ENCODE measurements at regions not wholly inside any gene's neighbourhood (a gene's known extent, or its start where the extent isn't known, plus 50 kb on each side); places are given as distances from the start of the nearest gene placed in this dataset.

GRCh38 chr12:107480836-107481608 is 204.6 kb upstream of the PWP1 start:
- no peaks in the 10 kb centered on the region for H4K20me1 ChIP-seq (replicated peaks; ENCODE audit: control insufficient read depth, extremely low read depth, insufficient read depth, low read length)
- H3K4me2 ChIP-seq (ENCODE audit: insufficient read depth, low read length): no peak overlapping the region
- no peak overlapping the region for H3K9ac ChIP-seq (replicated peaks; ENCODE audit: extremely low read depth, insufficient read depth, low read length)
- H2AFZ ChIP-seq (ENCODE audit: low read depth, low read length): no peak overlapping the region
- POLR2A ChIA-PET: no interaction called here
- no peaks in the 10 kb centered on the region for H3K36me3 ChIP-seq (ENCODE audit: control insufficient read depth in 2 of 2, extremely low read depth in 1 of 2, insufficient read depth in 2 of 2, low read length in 2 of 2)
- DNase-seq (ENCODE audit: low read depth, low spot score) (no peak), FAIRE-seq (no peak)
- intact Hi-C loops (cut with micrococcal nuclease): no loop called here
- no peaks in the 10 kb centered on the region for H3K4me1 ChIP-seq (ENCODE audit: control insufficient read depth, extremely low read depth, insufficient read depth, low read length)
- dilution Hi-C loops (cut with MboI; ENCODE audit: extremely low pct_ligation_motif_present, low sequenced_read_pairs): no loop called here
- H3K9me1 ChIP-seq (replicated peaks; ENCODE audit: control insufficient read depth, extremely low read depth, insufficient read depth, low read length): no peaks in the 10 kb centered on the region
- no TSS peak for BruUV-seq (replicated peaks)
- TF ChIP-seq MYC (IDR thresholded peaks at IDR 0.05; ENCODE audit: low read depth, low read length) (no peak), FOS (IDR thresholded peaks at IDR 0.05; ENCODE audit: borderline replicate concordance, insufficient read depth, low read length) (no peak), POLR2AphosphoS5 (IDR thresholded peaks at IDR 0.05; ENCODE audit: insufficient read depth, low read depth, low read length) (no peak), EZH2 (IDR thresholded peaks at IDR 0.05; ENCODE audit: borderline replicate concordance, low read depth, low read length, severe bottlenecking) (no peak), JUN (IDR thresholded peaks at IDR 0.05; ENCODE audit: borderline replicate concordance, insufficient read depth, insufficient read length, low read depth) (no peak), GATA2 (IDR thresholded peaks at IDR 0.05; ENCODE audit: insufficient read depth, insufficient read length, low read depth, low read length) (no peak), POLR2A (IDR thresholded peaks at IDR 0.05; ENCODE audit: low read depth, low read length) (no peak)
- TF ChIP-seq, protein P1, sequence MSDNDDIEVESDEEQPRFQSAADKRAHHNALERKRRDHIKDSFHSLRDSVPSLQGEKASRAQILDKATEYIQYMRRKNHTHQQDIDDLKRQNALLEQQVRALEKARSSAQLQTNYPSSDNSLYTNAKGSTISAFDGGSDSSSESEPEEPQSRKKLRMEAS (IDR thresholded peaks at IDR 0.05; ENCODE audit: insufficient read depth, insufficient read length): no peak
- TF ChIP-seq, protein P2, sequence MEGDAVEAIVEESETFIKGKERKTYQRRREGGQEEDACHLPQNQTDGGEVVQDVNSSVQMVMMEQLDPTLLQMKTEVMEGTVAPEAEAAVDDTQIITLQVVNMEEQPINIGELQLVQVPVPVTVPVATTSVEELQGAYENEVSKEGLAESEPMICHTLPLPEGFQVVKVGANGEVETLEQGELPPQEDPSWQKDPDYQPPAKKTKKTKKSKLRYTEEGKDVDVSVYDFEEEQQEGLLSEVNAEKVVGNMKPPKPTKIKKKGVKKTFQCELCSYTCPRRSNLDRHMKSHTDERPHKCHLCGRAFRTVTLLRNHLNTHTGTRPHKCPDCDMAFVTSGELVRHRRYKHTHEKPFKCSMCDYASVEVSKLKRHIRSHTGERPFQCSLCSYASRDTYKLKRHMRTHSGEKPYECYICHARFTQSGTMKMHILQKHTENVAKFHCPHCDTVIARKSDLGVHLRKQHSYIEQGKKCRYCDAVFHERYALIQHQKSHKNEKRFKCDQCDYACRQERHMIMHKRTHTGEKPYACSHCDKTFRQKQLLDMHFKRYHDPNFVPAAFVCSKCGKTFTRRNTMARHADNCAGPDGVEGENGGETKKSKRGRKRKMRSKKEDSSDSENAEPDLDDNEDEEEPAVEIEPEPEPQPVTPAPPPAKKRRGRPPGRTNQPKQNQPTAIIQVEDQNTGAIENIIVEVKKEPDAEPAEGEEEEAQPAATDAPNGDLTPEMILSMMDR (IDR thresholded peaks at IDR 0.05; ENCODE audit: extremely low read depth in 1 of 2, insufficient read depth in 1 of 2, low read depth in 1 of 2, low read length in 2 of 2): no peak
- no peaks in the 10 kb centered on the region for H3K79me2 ChIP-seq (ENCODE audit: control insufficient read depth, insufficient read depth, low read length)
- CTCF ChIA-PET: no interaction called here
- no peak overlapping the region for H3K27ac ChIP-seq (ENCODE audit: insufficient read depth, low read depth, low read length)
- H3K27me3 ChIP-seq (ENCODE audit: control insufficient read depth in 2 of 2, insufficient read depth in 2 of 2, low read length in 2 of 2): no peaks in the 10 kb centered on the region
- H3K9me3 ChIP-seq (replicated peaks; ENCODE audit: control insufficient read depth, insufficient read depth, low read length): no peaks in the 10 kb centered on the region
- no peak overlapping the region for H3K4me3 ChIP-seq (replicated peaks in 1 of 3; ENCODE audit: insufficient read depth in 1 of 3, low read depth in 1 of 3, low read length in 3 of 3)
